ENCODE measurements at regions not wholly inside any gene's neighbourhood (a gene's known extent, or its start where the extent isn't known, plus 50 kb on each side); places are given as distances from the start of the nearest gene placed in this dataset.

DNA sequence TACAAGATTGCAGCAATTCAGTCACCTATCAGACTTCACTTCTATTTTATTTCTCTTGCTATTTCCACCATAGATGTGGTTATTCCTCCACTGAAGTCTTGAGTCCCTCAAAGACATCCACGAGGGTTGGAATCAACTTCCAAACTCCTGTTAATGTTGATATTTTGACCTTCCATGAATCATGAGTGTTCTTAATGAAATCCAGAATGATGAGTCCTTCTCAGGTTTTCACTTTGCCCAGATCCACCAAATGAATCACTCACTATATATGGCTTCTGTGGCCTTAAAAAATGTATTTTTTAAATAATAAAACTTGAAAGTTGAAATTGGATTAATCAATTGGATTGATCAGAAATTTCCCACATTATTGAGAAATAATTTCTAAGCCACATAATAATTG lies 1821.0 kb downstream of the EFNA5 start:
- Histone ChIP-seq H3K27ac (no peak overlapping the region), H3K4me3 (no peak overlapping the region), H3K4me1 (ENCODE audit: low read depth) (no peaks in the 10 kb centered on the region), H3K27me3 (no peaks in the 10 kb centered on the region), H3K36me3 (no peaks in the 10 kb centered on the region), H3K9me3 (ENCODE audit: low read depth) (no peaks in the 10 kb centered on the region)
- no peak for DNase-seq (ENCODE audit: low read depth in 1 of 2, low spot score in 1 of 2)
- TF ChIP-seq, protein P1, sequence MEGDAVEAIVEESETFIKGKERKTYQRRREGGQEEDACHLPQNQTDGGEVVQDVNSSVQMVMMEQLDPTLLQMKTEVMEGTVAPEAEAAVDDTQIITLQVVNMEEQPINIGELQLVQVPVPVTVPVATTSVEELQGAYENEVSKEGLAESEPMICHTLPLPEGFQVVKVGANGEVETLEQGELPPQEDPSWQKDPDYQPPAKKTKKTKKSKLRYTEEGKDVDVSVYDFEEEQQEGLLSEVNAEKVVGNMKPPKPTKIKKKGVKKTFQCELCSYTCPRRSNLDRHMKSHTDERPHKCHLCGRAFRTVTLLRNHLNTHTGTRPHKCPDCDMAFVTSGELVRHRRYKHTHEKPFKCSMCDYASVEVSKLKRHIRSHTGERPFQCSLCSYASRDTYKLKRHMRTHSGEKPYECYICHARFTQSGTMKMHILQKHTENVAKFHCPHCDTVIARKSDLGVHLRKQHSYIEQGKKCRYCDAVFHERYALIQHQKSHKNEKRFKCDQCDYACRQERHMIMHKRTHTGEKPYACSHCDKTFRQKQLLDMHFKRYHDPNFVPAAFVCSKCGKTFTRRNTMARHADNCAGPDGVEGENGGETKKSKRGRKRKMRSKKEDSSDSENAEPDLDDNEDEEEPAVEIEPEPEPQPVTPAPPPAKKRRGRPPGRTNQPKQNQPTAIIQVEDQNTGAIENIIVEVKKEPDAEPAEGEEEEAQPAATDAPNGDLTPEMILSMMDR (IDR thresholded peaks at IDR 0.05; ENCODE audit: low read depth, low read length) = no peak

DNA sequence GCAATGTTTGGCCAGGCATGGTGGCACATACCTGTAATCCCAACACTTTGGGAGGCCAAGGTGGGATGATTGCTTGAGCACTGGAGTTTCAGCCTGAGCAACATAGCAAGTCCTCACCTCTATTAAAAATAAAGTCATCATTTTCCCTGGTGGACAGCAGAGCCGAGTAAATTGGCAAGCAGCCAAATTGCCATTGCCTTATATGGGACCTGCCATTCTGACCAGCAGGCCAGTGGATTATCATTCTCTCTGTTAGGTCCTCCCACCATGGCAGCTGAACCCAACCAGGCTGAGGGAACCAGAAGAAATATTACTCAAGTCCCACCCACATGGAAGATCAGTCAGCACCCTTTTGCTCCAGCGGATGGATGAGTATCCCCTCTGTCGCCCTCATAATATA lies 1829.9 kb downstream of the EFNA5 start:
- no peak overlapping the region for H3K4me3 ChIP-seq

DNA sequence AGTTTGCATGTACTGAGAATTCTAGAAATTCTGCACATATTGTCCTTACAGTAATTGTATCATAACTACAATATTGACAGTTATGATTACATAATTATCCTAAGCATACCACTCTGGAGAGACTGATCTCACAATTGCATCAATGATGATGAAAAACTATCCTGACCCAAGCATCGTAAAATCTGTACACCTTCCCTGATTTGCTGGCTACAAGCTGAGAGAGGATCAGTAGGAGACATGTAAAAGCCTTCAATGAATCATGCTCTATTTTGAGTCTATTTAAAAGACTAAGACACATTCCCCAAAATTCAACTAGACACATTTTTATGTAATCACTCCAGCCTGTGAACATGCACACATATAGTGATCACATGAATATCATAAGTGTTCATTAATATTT lies 1833.8 kb downstream of the EFNA5 start:
- Histone ChIP-seq H3K4me3 (no peak overlapping the region), H3K27ac (no peak overlapping the region), H3K27me3 (no peaks in the 10 kb centered on the region), H3K36me3 (no peaks in the 10 kb centered on the region), H3K4me1 (ENCODE audit: low read depth) (no peaks in the 10 kb centered on the region), H3K9me3 (ENCODE audit: low read depth) (no peaks in the 10 kb centered on the region)
- TF ChIP-seq, protein P1 (IDR thresholded peaks at IDR 0.05; ENCODE audit: low read depth, low read length) = no peak
- DNase-seq (ENCODE audit: low read depth in 1 of 2, low spot score in 1 of 2) = no peak

More for the DNA sequence above, 1829.9 kb downstream of the EFNA5 start:
- H3K27ac ChIP-seq = no peak overlapping the region
- H3K36me3 ChIP-seq = no peaks in the 10 kb centered on the region
- no peaks in the 10 kb centered on the region for H3K9me3 ChIP-seq (ENCODE audit: low read depth)
- TF ChIP-seq, protein P1 (IDR thresholded peaks at IDR 0.05; ENCODE audit: low read depth, low read length) = no peak
- no peaks in the 10 kb centered on the region for H3K27me3 ChIP-seq
- DNase-seq (ENCODE audit: low read depth in 1 of 2, low spot score in 1 of 2) = peak; percentile 9 to 50
- no peaks in the 10 kb centered on the region for H3K4me1 ChIP-seq (ENCODE audit: low read depth)

DNA sequence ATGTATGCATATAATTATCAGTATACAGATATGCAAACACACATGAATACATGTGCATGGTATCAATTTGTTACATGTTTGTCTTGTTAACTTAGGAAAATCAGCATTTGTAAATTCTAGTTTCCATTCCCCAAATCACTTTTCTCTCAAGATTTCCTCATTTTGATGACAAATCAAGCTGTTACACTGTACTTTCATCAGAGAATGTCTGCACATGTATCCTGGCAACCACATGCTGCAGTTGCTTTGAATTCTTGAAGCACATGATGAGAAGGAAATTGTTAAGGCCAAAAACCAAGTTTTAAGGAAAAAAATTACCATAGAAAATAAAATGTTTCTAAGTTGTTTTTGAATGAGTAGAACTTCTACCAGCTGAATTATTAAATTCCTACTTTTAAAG lies 1834.5 kb downstream of the EFNA5 start:
- no peaks in the 10 kb centered on the region for H3K36me3 ChIP-seq
- no peak overlapping the region for H3K27ac ChIP-seq
- H3K9me3 ChIP-seq (ENCODE audit: low read depth) = no peaks in the 10 kb centered on the region
- no peak overlapping the region for H3K4me3 ChIP-seq
- DNase-seq (ENCODE audit: low read depth in 1 of 2, low spot score in 1 of 2) = peak in 1 of 2 donors; percentile 37
- H3K4me1 ChIP-seq (ENCODE audit: low read depth) = no peaks in the 10 kb centered on the region
- no peaks in the 10 kb centered on the region for H3K27me3 ChIP-seq
- TF ChIP-seq, protein P1 (IDR thresholded peaks at IDR 0.05; ENCODE audit: low read depth, low read length) = no peak

DNA sequence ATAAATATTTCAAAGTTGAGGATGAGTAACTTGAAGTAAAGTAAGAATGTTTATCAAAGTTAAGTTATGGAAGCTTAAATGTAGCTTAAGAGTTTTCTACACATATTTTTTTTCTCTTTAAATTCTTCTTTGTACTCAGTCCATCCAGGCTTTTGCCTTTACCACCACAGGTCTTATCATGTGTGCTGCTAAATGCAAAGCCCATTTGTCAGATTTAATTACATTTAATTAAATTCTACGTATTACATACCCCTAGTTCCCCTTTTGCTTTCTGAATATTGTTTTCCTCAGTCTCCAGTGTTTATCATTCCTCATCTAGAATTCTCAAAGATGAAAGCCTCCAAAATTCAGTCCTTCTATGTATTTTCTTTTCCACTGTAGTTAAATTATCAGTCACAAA lies 1841.9 kb downstream of the EFNA5 start:
- no peaks in the 10 kb centered on the region for H3K27me3 ChIP-seq
- no peaks in the 10 kb centered on the region for H3K9me3 ChIP-seq (ENCODE audit: low read depth)
- no peak for DNase-seq (ENCODE audit: low read depth in 1 of 2, low spot score in 1 of 2)
- H3K27ac ChIP-seq = no peak overlapping the region
- H3K4me1 ChIP-seq (ENCODE audit: low read depth) = no peaks in the 10 kb centered on the region
- H3K4me3 ChIP-seq = no peak overlapping the region
- TF ChIP-seq, protein P1 (IDR thresholded peaks at IDR 0.05; ENCODE audit: low read depth, low read length) = no peak
- H3K36me3 ChIP-seq = no peaks in the 10 kb centered on the region

DNA sequence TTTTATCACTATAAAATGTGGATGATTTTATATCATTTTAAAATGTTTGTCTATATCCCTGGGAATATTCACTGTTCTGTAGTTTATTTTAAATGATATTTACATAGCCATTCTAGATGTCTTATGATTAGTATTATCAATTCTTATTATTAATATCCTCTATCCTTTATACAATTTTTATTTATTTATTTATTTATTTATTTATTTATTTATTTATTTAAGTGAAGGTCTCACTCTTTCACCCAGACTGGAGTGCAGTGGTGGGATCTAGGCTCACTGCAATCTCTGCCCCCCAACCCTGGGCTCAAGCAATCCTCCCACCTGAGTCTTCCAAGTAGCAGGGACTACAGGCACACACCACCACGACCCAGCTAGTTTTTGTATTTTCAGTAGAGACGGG lies 1848.9 kb downstream of the EFNA5 start:
- Histone ChIP-seq H3K27ac (no peak overlapping the region), H3K27me3 (no peaks in the 10 kb centered on the region), H3K4me3 (no peak overlapping the region), H3K9me3 (ENCODE audit: low read depth) (no peaks in the 10 kb centered on the region), H3K36me3 (no peaks in the 10 kb centered on the region), H3K4me1 (ENCODE audit: low read depth) (no peaks in the 10 kb centered on the region)
- no peak for DNase-seq (ENCODE audit: low read depth in 1 of 2, low spot score in 1 of 2)
- TF ChIP-seq, protein P1 (IDR thresholded peaks at IDR 0.05; ENCODE audit: low read depth, low read length) = no peak
